Globus pallidus (tissue), 1 donor: ENCODE measurements at regions not wholly inside any gene's neighbourhood (a gene's known extent, or its start where the extent isn't known, plus 50 kb on each side); places are given as distances from the start of the nearest gene placed in this dataset.
"Not testable (repeated sequence)": the region's sequence is repeated elsewhere in the genome, so short reads cannot be mapped to it uniquely, and the experiment has no call there.

Experiments used
- DNase-seq: peaks from one replicate; pipeline ENCODE4 v3.0.0-alpha.2; 2015; ENCODE audit warnings: low spot score

GRCh38 chr2:57160976-57161375 lies 885.6 kb upstream of the VRK2 start:
- DNase-seq: no peak

DNA sequence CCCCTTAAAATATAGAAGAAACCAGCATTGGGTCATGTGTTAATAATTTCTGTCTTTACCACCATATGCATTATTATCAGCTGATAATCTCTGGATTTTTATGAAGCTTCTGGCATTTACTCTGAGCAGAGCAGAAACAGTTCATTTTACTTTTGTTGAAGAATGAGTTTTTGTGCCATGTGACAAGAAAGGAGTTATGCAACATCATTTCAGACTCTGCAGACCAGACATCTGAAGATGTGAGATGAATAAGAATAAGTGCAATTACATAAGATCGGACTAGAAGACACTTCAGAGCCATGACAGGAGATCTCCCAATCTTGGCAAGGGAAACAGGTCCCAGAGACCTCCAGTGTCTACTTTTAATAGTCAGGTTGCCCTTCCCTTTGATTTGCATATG lies 869.4 kb upstream of the VRK2 start:
- no peak for DNase-seq

GRCh38 chr2:57180042-57180567 lies 866.5 kb upstream of the VRK2 start:
- no peak for DNase-seq

GRCh38 chr2:57180678-57181077 lies 865.9 kb upstream of the VRK2 start:
- no peak for DNase-seq

DNA sequence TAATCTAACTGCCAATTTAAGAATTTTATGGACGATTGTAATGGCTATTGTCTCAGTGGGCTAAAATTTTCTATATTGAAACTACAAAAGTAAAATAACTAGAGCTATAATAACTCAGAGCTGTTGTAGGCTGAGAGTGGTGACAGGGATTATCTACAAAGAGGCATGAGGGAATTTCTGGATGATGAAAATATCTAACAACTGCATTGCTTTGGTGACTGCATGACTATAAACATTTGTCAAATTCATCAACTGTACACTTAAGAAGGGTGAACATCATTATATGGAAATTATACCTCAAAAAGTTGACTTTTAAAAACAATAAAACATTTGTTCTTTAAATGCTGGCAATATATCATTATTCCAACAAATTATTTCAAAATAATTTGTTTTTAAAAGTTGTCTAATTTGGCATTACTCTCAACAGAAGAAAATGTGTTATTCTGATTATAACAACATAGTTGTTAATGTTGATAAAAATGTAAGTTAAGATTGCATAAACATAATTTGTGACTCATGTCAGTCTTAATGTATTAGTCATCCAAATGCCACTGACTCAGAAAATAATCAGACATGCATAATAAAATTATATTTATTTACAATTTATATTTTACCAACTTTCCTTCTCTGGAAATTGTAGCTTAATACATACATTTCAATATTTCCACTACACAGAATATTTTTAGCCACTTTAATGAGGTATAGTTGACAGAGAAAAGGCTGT lies 865.1 kb upstream of the VRK2 start:
- no peak for DNase-seq

- DNase-seq: no peak
These were observed 863.7 kb upstream of the VRK2 start for GRCh38 chr2:57182916-57183315.

GRCh38 chr2:57185568-57185967 lies 861.0 kb upstream of the VRK2 start:
- no peak for DNase-seq

- DNase-seq: no peak
These were observed 856.6 kb upstream of the VRK2 start for GRCh38 chr2:57190007-57190406.

- DNase-seq: no peak
These were observed 846.9 kb upstream of the VRK2 start for GRCh38 chr2:57199663-57200062.

DNA sequence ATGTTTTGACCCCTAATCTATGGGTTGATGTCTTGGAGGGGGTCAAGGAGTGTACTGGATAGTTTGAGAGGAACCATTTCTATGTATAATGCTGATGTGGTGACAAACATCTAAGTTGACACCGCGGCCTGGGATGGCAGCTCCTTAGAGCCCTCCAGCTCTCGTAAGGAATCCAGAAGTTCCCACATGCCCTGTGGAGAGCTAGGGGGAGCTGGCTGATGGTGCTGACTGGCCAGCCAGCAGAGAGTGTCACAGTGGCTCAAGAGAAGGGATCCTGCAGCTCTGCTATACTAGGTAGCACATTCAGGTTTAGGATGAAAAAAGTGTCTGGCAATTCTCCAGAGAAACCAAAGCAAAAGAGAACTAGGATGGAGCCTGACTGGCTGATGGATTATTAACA lies 842.2 kb upstream of the VRK2 start:
- no peak for DNase-seq

DNA sequence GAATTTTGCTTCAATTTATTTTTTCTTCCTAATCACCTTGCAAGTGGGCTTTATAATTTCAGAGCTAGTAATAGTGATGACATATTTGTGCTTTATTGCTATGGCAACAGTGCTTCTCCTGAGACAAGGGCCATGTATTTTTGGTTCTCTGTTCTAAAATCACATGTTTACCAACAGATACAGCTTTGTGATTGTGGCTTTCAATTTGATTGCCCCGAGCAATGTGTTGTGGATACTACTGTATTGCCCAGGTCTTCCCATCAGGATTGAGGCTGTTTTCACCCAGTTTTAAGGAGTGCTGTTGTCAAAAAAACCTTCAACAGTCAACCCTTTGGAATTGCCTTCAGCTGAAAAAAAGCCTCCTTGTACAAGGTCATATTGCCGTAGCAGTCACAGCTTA lies 841.4 kb upstream of the VRK2 start:
- no peak for DNase-seq

DNA sequence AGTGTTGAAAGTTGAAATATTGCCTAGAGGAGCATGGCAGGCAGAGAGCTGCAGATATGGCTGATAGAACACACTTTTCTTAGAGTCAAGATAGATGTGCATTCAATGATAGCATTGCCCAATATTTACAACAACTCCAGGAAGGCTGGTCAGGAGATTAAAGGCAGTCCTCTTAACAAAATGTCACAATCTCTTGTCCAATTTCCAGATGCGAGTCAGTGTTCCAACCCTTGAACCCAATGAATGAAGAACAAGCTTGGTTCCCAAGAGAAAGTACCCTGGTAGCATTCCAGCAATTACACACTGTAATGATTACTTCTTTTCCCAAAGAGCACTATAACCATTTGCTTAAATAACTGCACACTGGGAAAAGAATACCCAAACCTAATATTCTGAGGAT lies 839.4 kb upstream of the VRK2 start:
- no peak for DNase-seq

- DNase-seq: no peak
These were observed 836.8 kb upstream of the VRK2 start for GRCh38 chr2:57209799-57210198.

GRCh38 chr2:57210855-57211254 lies 835.8 kb upstream of the VRK2 start:
- DNase-seq: no peak

GRCh38 chr2:57217013-57217412 lies 829.6 kb upstream of the VRK2 start:
- DNase-seq: no peak

GRCh38 chr2:57218206-57218605 lies 828.4 kb upstream of the VRK2 start:
- no peak for DNase-seq

GRCh38 chr2:57229706-57230105 lies 816.9 kb upstream of the VRK2 start:
- not testable (repeated sequence) for DNase-seq

DNA sequence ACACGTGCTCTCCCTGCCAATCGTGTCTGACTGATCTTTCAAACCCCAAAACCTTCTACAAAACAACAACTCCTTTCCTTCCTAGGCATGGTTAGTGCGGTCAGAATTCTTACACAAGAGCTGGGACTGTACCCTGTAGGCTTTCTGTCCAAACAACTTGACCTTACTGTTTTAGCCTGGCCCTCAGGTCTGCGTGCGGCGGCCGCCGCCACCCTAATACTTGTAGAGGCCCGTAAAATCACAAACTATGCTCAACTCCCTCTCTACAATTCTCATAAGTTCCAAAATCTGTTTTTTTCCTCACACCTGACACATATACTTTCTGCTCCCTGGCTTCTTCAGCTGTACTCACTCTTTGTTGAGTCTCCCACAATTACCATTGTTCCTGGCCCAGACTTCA lies 814.3 kb upstream of the VRK2 start:
- not testable (repeated sequence) for DNase-seq

DNA sequence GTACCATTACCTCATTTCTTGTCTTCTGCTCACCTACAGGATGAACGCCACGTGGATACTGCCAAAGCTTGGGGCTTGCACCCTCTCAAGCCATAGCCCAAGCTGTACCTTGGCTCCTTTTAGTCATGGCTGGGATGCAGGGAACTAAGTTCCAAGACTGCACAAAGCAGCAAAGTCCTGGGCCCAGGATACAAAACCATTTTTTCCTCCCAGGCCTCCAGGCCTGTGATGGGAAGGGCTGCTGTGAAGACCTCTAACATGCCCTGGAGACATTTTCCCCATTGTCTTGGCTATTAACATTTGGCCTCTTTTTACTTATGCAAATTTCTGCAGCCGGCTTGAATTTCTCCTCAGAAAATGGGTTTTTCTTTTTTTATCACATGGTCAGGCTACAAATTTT lies 795.1 kb upstream of the VRK2 start:
- not testable (repeated sequence) for DNase-seq

DNA sequence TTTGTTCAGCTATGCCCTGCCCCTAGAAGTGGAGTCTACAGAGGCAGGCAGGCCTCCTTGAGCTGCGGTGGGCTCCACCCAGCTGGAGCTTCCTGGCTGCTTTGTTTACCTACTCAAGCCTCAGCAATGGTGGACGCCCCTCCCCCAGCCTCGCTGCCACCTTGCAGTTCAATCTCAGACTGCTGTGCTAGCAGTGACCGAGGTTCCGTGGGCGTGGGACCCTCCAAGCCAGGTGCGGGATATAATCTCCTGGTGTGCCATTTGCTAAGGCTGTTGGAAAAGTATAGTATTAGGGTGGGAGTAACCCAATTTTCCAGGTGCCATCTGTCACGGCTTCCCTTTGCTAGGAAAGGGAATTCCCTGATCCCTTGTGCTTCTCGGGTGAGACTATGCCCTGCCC lies 770.2 kb upstream of the VRK2 start:
- DNase-seq: not testable (repeated sequence)

DNA sequence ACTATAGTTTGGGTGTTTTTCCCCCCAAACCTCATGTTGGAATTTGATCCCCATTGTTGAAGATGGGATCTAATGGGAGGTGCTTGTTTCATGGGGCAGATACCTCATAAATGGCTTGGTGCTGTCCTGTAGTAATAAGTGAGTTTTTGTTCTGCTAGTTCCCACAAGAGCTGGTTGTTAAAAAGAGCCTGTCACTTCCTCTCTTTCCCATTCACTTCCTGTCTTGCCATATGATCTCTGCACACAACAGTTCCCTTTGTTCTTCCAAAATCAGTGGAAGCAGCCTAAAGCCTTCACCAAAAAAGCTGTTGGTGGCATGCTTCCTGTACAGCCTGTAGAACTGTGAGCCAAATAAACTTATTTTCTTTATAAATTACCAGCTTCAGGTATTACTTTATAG lies 768.2 kb upstream of the VRK2 start:
- no peak for DNase-seq

DNA sequence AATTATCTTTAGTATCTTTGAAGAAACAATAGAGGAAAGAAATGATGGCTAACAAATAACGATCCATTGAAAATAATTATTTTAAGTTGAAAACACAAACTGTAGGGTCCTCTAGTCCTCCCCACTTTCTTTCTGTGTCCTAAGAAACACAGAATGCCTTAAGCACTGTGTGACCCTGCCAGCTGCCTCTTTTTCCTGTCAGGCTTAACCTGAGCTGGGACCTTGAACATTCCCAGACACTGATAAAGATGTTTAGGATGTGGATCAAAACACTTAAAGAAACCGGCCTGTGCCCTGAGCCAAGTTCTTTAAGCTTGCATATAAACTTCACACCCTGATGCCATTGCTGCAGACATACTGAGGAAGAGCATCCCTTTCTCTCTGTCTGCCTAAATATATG lies 755.4 kb upstream of the VRK2 start:
- DNase-seq: no peak

- DNase-seq: no peak
These were observed 749.6 kb upstream of the VRK2 start for GRCh38 chr2:57296795-57297517.

DNA sequence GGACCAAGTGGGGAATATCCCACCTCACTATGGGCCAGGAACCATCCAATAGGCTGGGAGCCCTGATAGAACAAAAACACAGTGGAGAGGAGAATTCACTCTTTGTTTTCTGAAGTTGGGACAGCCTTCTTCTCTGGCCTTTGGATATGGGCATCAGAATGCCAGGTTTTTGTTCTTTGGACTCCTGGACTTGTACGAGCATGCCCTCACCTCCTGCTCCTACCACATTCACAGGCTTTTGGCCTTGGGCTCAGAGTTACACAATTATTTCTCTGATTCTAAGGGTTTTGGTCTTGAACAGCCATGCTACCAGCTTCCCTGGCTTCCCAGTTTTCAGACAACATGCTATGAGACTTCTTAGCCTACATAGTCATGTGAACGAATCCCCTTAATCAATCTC lies 732.9 kb upstream of the VRK2 start:
- no peak for DNase-seq
